Ovary (tissue), 7 donors: ENCODE measurements at regions not wholly inside any gene's neighbourhood (a gene's known extent, or its start where the extent isn't known, plus 50 kb on each side); places are given as distances from the start of the nearest gene placed in this dataset.

Experiments
- DNase-seq, 5 donors: peaks; one replicate each; pipeline ENCODE4 v3.0.0-alpha.2; 2019 to 2020
- H3K27ac ChIP-seq, 2 donors: fragments of 200-600 bp; one replicate each; pipeline versions ENCODE4 v1.5.1 to v1.8.0; 2019 to 2022
- H3K27me3 ChIP-seq: fragments of 200-600 bp; one replicate; pipeline ENCODE4 v1.8.0; 2022
- H3K36me3 ChIP-seq: fragments of 200-600 bp; sonication (generic); one replicate; pipeline ENCODE4 v1.5.1; 2019
- H3K4me1 ChIP-seq: one replicate; pipeline ENCODE4 v1.8.1; 2013; ENCODE audit warnings: mild to moderate bottlenecking, moderate library complexity; ENCODE audit not compliant: insufficient read depth
- H3K4me3 ChIP-seq: fragments of 200-600 bp; sonication (generic); one replicate; pipeline ENCODE4 v1.5.1; 2017
- H3K9me3 ChIP-seq, 2 donors: fragments of 200-600 bp in 1 of 2; sonication (generic) in 1 of 2; one replicate each; pipeline versions ENCODE4 v1.5.1 to v1.8.1; 2013 to 2019; ENCODE audit warnings: mild to moderate bottlenecking in 1 of 2, moderate library complexity in 1 of 2
- CTCF ChIP-seq, 3 donors: fragments of 450-650 bp in 2 of 3; fragments of 200-600 bp in 1 of 3; IDR thresholded peaks; one replicate each; pipeline versions ENCODE4 v1.5.1 to v1.8.0; 2016 to 2022; ENCODE audit warnings: antibody characterized with exemption in 3 of 3, mild to moderate bottlenecking in 1 of 3
- EP300 ChIP-seq: sonication (generic); formaldehyde crosslinking; IDR thresholded peaks from one replicate; pipeline ENCODE4 v1.6.1; 2017; ENCODE audit warnings: antibody characterized with exemption
- POLR2A ChIP-seq: fragments of 450-650 bp; IDR thresholded peaks from one replicate; pipeline ENCODE4 v1.6.1; 2017; ENCODE audit warnings: antibody characterized with exemption, mild to moderate bottlenecking, moderate library complexity
- WGBS, 3 donors: extraction: QIAGEN DNeasy Blood & Tissue Kit in 1 of 3; methylation state at CpG; one replicate each; pipeline versions ENCODE4 v1.1.5 to v1.1.7; 2013 to 2017; 5-methylcytosine and 5-hydroxymethylcytosine counted together
- intact Hi-C, 4 donors: fragments of 100-400 bp; cut with DNase I; formaldehyde crosslinking; loops; one replicate each; pipeline versions ENCODE4 v1.11.0 to v1.15.1; 2022 to 2023
- donor health status: DM: no; HTN: no; CAD: no; lungs with moderate emphysema.
- donor health status: DM: no; HTN: no; CAD: no.
- donor health status: Bipolar disorder and iron deficiency.
- donor health status: DM: no; HTN: no; CAD: no.
- donor health status: DM: yes; HTN: yes; CAD: no.

- no peak for DNase-seq
- Histone ChIP-seq H3K27me3 (no peaks in the 10 kb centered on the region), H3K9me3 (no peaks in the 10 kb centered on the region), H3K4me1 (no peaks in the 10 kb centered on the region), H3K27ac (no peak overlapping the region), H3K4me3 (no peak overlapping the region), H3K36me3 (no peaks in the 10 kb centered on the region)
- 93 to 95% (median 94%) methylated on average over 5 of the region's 5 CpGs for WGBS, 3 donors
- TF ChIP-seq POLR2A (no peak), CTCF (IDR thresholded peaks at IDR 0.05) (no peak), EP300 (no peak)
- intact Hi-C loops, result no loop called here
Observed at GRCh38 chr3:64377942-64378341, 152.7 kb upstream of the PRICKLE2 start.

GRCh38 chr3:64375737-64376136, 150.5 kb upstream of the PRICKLE2 start:
- no peaks in the 10 kb centered on the region for H3K36me3 ChIP-seq
- 95 to 100% (median 98%) methylated on average over 1 of the region's 1 CpG for WGBS, 3 donors
- no peaks in the 10 kb centered on the region for H3K27me3 ChIP-seq
- intact Hi-C loops, result no loop called here
- no peak for DNase-seq
- no peak overlapping the region for H3K27ac ChIP-seq
- no peak for TF ChIP-seq CTCF (IDR thresholded peaks at IDR 0.05)
- no peak for TF ChIP-seq EP300
- TF ChIP-seq POLR2A, result no peak
- H3K9me3 ChIP-seq, result no peaks in the 10 kb centered on the region
- H3K4me1 ChIP-seq, result peaks cover under 1% of the 10 kb centered on the region
- no peak overlapping the region for H3K4me3 ChIP-seq

- TF ChIP-seq EP300 (no peak), CTCF (IDR thresholded peaks at IDR 0.05) (no peak), POLR2A (no peak)
- 97 to 98% (median 97%) methylated on average over 3 of the region's 3 CpGs for whole genome bisulfite sequencing, 3 donors
- Histone ChIP-seq H3K36me3 (no peaks in the 10 kb centered on the region), H3K4me3 (no peak overlapping the region), H3K27ac (no peak overlapping the region), H3K9me3 (no peaks in the 10 kb centered on the region), H3K4me1 (peaks cover 9% of the 10 kb centered on the region), H3K27me3 (no peaks in the 10 kb centered on the region)
- no peak for DNase-seq
- intact Hi-C loops, result no loop called here
Observed at GRCh38 chr3:64369390-64369789, 144.1 kb upstream of the PRICKLE2 start.

- H3K36me3 ChIP-seq, result no peaks in the 10 kb centered on the region
- WGBS, 3 donors, result 52 to 56% (median 56%) methylated on average over 10 of the region's 10 CpGs
- peaks cover 9% of the 10 kb centered on the region for H3K4me1 ChIP-seq
- TF ChIP-seq CTCF (IDR thresholded peaks at IDR 0.05), result no peak
- TF ChIP-seq EP300, result no peak
- no peak for TF ChIP-seq POLR2A
- no peak overlapping the region for H3K4me3 ChIP-seq
- no peaks in the 10 kb centered on the region for H3K27me3 ChIP-seq
- no peaks in the 10 kb centered on the region for H3K9me3 ChIP-seq
- intact Hi-C loops, result no loop called here
- DNase-seq, result no peak
- H3K27ac ChIP-seq, result no peak overlapping the region
Observed at GRCh38 chr3:64368257-64369020, 143.2 kb upstream of the PRICKLE2 start.
